OCI-LY3 (cell line): ENCODE measurements at regions not wholly inside any gene's neighbourhood (a gene's known extent, or its start where the extent isn't known, plus 50 kb on each side); places are given as distances from the start of the nearest gene placed in this dataset.
"Not testable (repeated sequence)": the region's sequence is repeated elsewhere in the genome, so short reads cannot be mapped to it uniquely, and the experiment has no call there.

Experiments used
- H2AFZ ChIP-seq: fragments of 200-600, 300-600 bp; shearing (Covaris generic); 2 replicates; pipeline ENCODE4 v1.6.0; 2014; ENCODE audit warnings: antibody characterized with exemption, low read depth, low read length
- H3K27ac ChIP-seq: fragments of 200-600, 300-600 bp; sonication (generic); 2 replicates; pipeline ENCODE4 v1.5.1; 2014; ENCODE audit warnings: mild to moderate bottlenecking, low read length, moderate library complexity, mixed read lengths
- H3K27me3 ChIP-seq: fragments of 200-600, 300-600 bp; sonication (generic); 2 replicates; pipeline ENCODE4 v1.6.1; 2014; ENCODE audit warnings: low read depth, low read length, mixed read lengths
- H3K36me3 ChIP-seq: fragments of 200-600, 300-600 bp; sonication (generic); replicated peaks from 2 replicates; pipeline ENCODE3; 2014; ENCODE audit warnings: low read depth, low read length, mixed read lengths
- H3K4me1 ChIP-seq: fragments of 300-600, 200-600 bp; sonication (generic); 2 replicates; pipeline ENCODE4 v1.6.1; 2014; ENCODE audit warnings: low read length, mixed read lengths
- H3K4me2 ChIP-seq: fragments of 200-600, 300-600 bp; sonication (generic); 2 replicates; pipeline ENCODE4 v1.6.1; 2014; ENCODE audit warnings: low read length, mixed read lengths
- H3K4me3 ChIP-seq: fragments of 300-600, 200-600 bp; sonication (generic); 2 replicates; pipeline ENCODE4 v1.5.1; 2014; ENCODE audit warnings: antibody characterized with exemption, mild to moderate bottlenecking, low read length, moderate library complexity
- H3K79me2 ChIP-seq: fragments of 300-600, 200-600 bp; shearing (Covaris generic); 2 replicates; pipeline ENCODE4 v1.6.1; 2014; ENCODE audit warnings: mild to moderate bottlenecking, low read length, mixed read lengths
- H3K9ac ChIP-seq: fragments of 300-600, 200-600 bp; shearing (Covaris generic); 2 replicates; pipeline ENCODE4 v1.6.0; 2014; ENCODE audit warnings: mild to moderate bottlenecking, low read length, moderate library complexity
- H3K9me3 ChIP-seq: fragments of 200-600, 300-600 bp; shearing (Covaris generic); 2 replicates; pipeline ENCODE4 v1.6.1; 2014; ENCODE audit warnings: low read length, mixed read lengths; ENCODE audit not compliant: insufficient read depth
- H4K20me1 ChIP-seq: fragments of 200-600, 300-600 bp; sonication (generic); 2 replicates; pipeline ENCODE4 v1.6.1; 2016; ENCODE audit warnings: low read length, mixed read lengths; ENCODE audit not compliant: insufficient read depth
- EZH2phosphoT487 ChIP-seq: fragments of 200-600 bp; shearing (Covaris generic); IDR thresholded peaks from 2 replicates; pipeline ENCODE4 v1.6.1; 2018; ENCODE audit warnings: antibody characterized with exemption, mixed run types, low read depth
- TF ChIP-seq, protein P1 (sequence below): fragments of 200-600, 300-600 bp; sonication (generic); IDR thresholded peaks from 2 replicates; pipeline ENCODE4 v1.5.1; 2014; ENCODE audit warnings: antibody characterized with exemption, low read length, low read depth

DNA sequence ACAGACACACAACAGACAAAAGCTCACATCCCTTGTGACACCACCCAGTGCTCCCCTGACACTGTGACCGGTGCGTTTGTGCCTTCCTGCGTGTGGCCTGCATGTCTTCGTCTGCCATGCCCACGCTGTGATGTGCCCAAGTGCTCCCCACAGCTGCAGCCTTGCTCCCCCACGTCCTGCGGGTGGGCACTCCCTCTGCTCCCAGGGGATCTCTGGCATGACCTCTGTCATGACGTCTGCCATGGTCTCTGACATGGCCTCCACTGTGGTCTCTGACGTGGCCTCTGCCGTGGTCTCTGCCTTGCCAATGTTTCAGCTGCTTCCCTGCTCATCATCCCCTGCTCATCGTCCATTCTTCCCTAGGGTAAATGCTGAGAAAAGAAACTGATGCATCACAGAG, 200.9 kb downstream of the DLL1 start:
- H3K27ac ChIP-seq = no peak overlapping the region
- H2AFZ ChIP-seq = no peak overlapping the region
- H3K27me3 ChIP-seq = no peaks in the 10 kb centered on the region
- H3K4me3 ChIP-seq = no peak overlapping the region
- H3K9me3 ChIP-seq = no peaks in the 10 kb centered on the region
- H3K4me1 ChIP-seq = no peaks in the 10 kb centered on the region
- no peaks in the 10 kb centered on the region for H4K20me1 ChIP-seq
- no peaks in the 10 kb centered on the region for H3K79me2 ChIP-seq
- TF ChIP-seq EZH2phosphoT487 = no peak
- TF ChIP-seq, protein P1, sequence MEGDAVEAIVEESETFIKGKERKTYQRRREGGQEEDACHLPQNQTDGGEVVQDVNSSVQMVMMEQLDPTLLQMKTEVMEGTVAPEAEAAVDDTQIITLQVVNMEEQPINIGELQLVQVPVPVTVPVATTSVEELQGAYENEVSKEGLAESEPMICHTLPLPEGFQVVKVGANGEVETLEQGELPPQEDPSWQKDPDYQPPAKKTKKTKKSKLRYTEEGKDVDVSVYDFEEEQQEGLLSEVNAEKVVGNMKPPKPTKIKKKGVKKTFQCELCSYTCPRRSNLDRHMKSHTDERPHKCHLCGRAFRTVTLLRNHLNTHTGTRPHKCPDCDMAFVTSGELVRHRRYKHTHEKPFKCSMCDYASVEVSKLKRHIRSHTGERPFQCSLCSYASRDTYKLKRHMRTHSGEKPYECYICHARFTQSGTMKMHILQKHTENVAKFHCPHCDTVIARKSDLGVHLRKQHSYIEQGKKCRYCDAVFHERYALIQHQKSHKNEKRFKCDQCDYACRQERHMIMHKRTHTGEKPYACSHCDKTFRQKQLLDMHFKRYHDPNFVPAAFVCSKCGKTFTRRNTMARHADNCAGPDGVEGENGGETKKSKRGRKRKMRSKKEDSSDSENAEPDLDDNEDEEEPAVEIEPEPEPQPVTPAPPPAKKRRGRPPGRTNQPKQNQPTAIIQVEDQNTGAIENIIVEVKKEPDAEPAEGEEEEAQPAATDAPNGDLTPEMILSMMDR = no peak
- no peaks in the 10 kb centered on the region for H3K36me3 ChIP-seq
- H3K4me2 ChIP-seq = no peak overlapping the region
- no peak overlapping the region for H3K9ac ChIP-seq

DNA sequence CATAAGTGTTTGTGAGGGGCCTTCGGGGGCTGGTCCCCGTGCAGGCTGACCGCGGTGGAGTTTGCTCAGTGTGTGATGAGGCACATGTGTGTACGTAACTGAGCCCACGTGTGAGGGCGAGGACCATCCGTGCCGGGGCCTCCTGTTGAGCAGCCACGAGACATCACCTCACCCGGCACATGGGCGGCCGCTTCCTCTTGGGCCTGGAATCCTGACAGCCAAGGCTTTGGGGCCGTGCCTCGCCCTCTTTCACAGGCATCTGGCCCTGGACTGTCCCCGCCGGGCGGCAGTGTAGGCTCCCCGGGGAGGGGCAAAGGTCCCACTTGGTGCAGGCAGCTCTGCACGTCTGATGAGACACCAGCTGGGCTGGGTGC, 202.3 kb downstream of the DLL1 start:
- TF ChIP-seq, protein P1 = no peak
- no peak for TF ChIP-seq EZH2phosphoT487
- no peaks in the 10 kb centered on the region for H3K4me1 ChIP-seq
- H4K20me1 ChIP-seq = no peaks in the 10 kb centered on the region
- no peak overlapping the region for H2AFZ ChIP-seq
- H3K27me3 ChIP-seq = no peaks in the 10 kb centered on the region
- H3K4me2 ChIP-seq = no peak overlapping the region
- H3K79me2 ChIP-seq = no peaks in the 10 kb centered on the region
- no peaks in the 10 kb centered on the region for H3K9me3 ChIP-seq
- H3K27ac ChIP-seq = no peak overlapping the region
- H3K36me3 ChIP-seq = no peaks in the 10 kb centered on the region
- H3K9ac ChIP-seq = no peak overlapping the region
- no peak overlapping the region for H3K4me3 ChIP-seq

DNA sequence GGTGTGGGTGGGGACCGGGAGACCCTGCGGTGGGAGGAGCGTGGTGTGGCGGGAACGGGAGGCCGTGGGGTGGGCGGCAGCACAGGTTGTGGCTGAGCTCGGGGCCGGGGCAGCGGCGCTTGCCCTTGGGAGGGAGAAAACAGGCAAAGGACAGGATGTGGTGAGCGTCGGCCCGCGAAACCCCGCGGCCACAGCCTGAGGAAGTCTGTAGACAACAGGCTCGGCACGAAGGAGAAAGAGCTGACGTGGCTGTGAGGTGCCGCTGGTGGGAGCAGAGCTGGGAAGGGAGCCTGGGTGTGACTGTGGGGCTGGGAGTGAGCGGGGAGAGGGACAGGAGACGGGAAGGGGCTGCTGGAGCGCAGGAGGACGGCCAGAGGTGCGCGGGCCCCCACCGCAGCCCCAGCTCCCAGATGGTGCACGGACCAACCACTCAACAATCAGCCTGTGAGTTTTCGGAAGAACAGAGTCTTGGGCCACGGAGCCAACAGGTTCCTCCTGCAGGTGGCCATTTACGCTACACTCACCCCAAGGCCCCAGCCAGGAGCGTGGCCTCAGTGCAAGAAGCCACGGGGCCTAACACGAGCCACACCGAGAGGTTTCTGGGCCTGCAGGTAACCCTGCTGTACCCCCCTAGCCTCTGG, 202.8 kb downstream of the DLL1 start:
- TF ChIP-seq EZH2phosphoT487 = no peak
- TF ChIP-seq, protein P1 = no peak
- Histone ChIP-seq H4K20me1 (no peaks in the 10 kb centered on the region), H2AFZ (no peak overlapping the region), H3K27ac (no peak overlapping the region), H3K79me2 (no peaks in the 10 kb centered on the region), H3K4me3 (no peak overlapping the region), H3K9ac (no peak overlapping the region), H3K36me3 (no peaks in the 10 kb centered on the region), H3K4me1 (no peaks in the 10 kb centered on the region), H3K9me3 (no peaks in the 10 kb centered on the region), H3K27me3 (no peaks in the 10 kb centered on the region), H3K4me2 (no peak overlapping the region)

DNA sequence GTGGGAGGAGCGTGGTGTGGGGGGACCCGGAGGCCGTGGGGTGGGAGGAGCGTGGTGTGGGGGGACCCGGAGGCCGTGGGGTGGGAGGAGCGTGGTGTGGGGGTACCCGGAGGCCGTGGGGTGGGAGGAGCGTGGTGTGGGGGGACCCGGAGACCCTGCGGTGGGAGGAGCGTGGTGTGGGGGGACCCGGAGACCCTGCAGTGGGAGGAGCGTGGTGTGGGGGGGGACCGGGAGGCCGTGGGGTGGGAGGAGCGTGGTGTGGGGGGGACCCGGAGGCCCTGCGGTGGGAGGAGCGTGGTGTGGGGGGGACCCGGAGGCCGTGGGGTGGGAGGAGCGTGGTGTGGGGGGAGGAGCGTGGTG, 203.5 kb downstream of the DLL1 start:
- H3K9me3 ChIP-seq = not testable (repeated sequence)

More for the DNA sequence above, 203.5 kb downstream of the DLL1 start:
- H3K27ac ChIP-seq, H3K4me3 ChIP-seq, H3K4me2 ChIP-seq, H3K9ac ChIP-seq, H3K27me3 ChIP-seq, H4K20me1 ChIP-seq, H2AFZ ChIP-seq, H3K36me3 ChIP-seq, H3K4me1 ChIP-seq, H3K79me2 ChIP-seq: not testable (repeated sequence)
